Esophagus muscularis mucosa (tissue), 4 donors: ENCODE measurements at regions not wholly inside any gene's neighbourhood (a gene's known extent, or its start where the extent isn't known, plus 50 kb on each side); places are given as distances from the start of the nearest gene placed in this dataset.
"Not testable (repeated sequence)": the region's sequence is repeated elsewhere in the genome, so short reads cannot be mapped to it uniquely, and the experiment has no call there.

Experiments used
- DNase-seq: peaks from one replicate; pipeline ENCODE4 v3.0.0-alpha.2; 2017; ENCODE audit errors: extremely low spot score
- H3K27ac ChIP-seq, 4 donors: fragments of 200-600 bp; sonication (generic); replicated peaks in 1 of 4; 1 replicate in 3 of 4; 2 replicates in 1 of 4; pipeline ENCODE4 v1.5.1; 2016 to 2019; ENCODE audit warnings: mild to moderate bottlenecking in 1 of 4
- H3K27me3 ChIP-seq, 4 donors: fragments of 200-600 bp; sonication (generic); one replicate each; pipeline versions ENCODE4 v1.5.1 to v1.6.0; 2016 to 2019
- H3K36me3 ChIP-seq, 4 donors: fragments of 200-600 bp; sonication (generic); one replicate each; pipeline ENCODE4 v1.5.1; 2016 to 2019
- H3K4me1 ChIP-seq, 4 donors: fragments of 200-600 bp; sonication (generic); one replicate each; pipeline ENCODE4 v1.5.1; 2016 to 2019
- H3K4me3 ChIP-seq, 4 donors: fragments of 200-600 bp; sonication (generic); 1 replicate in 2 of 4; 2 replicates in 2 of 4; pipeline ENCODE4 v1.5.1; 2016 to 2019; ENCODE audit warnings: mild to moderate bottlenecking in 4 of 4, moderate library complexity in 1 of 4
- H3K9me3 ChIP-seq, 4 donors: fragments of 200-600 bp; sonication (generic); 1 replicate in 3 of 4; 2 replicates in 1 of 4; pipeline ENCODE4 v1.5.1; 2016 to 2019
- EP300 ChIP-seq: sonication (generic); formaldehyde crosslinking; IDR thresholded peaks from one replicate; pipeline ENCODE4 v1.6.1; 2017; ENCODE audit warnings: antibody characterized with exemption
- POLR2A ChIP-seq: fragments of 450-650 bp; IDR thresholded peaks from one replicate; pipeline ENCODE4 v1.6.1; 2017; ENCODE audit warnings: antibody characterized with exemption, moderate library complexity, mild to moderate bottlenecking, low read depth
- POLR2AphosphoS5 ChIP-seq, 2 donors: sonication (generic); formaldehyde crosslinking; IDR thresholded peaks; one replicate each; pipeline ENCODE4 v1.6.1; 2017; ENCODE audit warnings: antibody characterized with exemption in 2 of 2
- WGBS: methylation state at CpG from one replicate; pipeline ENCODE4 v1.1.5; 2018; 5-methylcytosine and 5-hydroxymethylcytosine counted together
- intact Hi-C: fragments of 100-400 bp; cut with DNase I; formaldehyde crosslinking; loops from one replicate; pipeline ENCODE4 v1.15.1; 2023
- TF ChIP-seq, protein P1 (sequence below), 3 experiments: fragments of 200-600 bp in 2 of 3; fragments of 450-650 bp in 1 of 3; sonication (generic) in 2 of 3; IDR thresholded peaks; one replicate each; pipeline ENCODE4 v1.5.1; 2017 to 2019; ENCODE audit warnings: antibody characterized with exemption in 3 of 3, mild to moderate bottlenecking in 2 of 3, moderate library complexity in 1 of 3

DNA sequence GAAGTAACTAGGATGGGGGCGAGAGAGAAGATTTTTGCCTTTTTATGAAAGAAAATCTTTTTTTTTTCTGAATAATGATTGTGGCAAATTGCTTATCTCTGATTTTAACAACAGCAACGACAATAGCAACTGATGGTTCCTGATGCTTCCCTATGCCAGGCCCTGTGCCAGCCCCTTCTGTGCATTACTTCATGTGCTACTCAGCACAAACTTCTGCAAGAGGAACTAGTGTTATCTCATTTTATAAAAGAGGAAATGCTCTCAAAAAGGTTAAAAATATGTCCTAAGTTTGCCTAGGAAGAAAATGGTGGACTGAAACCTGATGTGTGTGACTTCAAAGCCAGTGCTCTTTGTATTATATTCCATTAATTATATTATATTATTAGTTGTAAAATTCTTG is 74.0 kb upstream of the RALGAPA2 start:
- Histone ChIP-seq H3K9me3 (no peaks in the 10 kb centered on the region), H3K4me1 (peaks cover 0 to 10% (median 0%) of the 10 kb centered on the region in 4 donors), H3K4me3 (no peak overlapping the region), H3K27me3 (no peaks in the 10 kb centered on the region), H3K36me3 (no peaks in the 10 kb centered on the region), H3K27ac (no peak overlapping the region)
- intact Hi-C loops, result no loop called here
- whole genome bisulfite sequencing, result 63% methylated on average over 2 of the region's 2 CpGs
- TF ChIP-seq, protein P1, sequence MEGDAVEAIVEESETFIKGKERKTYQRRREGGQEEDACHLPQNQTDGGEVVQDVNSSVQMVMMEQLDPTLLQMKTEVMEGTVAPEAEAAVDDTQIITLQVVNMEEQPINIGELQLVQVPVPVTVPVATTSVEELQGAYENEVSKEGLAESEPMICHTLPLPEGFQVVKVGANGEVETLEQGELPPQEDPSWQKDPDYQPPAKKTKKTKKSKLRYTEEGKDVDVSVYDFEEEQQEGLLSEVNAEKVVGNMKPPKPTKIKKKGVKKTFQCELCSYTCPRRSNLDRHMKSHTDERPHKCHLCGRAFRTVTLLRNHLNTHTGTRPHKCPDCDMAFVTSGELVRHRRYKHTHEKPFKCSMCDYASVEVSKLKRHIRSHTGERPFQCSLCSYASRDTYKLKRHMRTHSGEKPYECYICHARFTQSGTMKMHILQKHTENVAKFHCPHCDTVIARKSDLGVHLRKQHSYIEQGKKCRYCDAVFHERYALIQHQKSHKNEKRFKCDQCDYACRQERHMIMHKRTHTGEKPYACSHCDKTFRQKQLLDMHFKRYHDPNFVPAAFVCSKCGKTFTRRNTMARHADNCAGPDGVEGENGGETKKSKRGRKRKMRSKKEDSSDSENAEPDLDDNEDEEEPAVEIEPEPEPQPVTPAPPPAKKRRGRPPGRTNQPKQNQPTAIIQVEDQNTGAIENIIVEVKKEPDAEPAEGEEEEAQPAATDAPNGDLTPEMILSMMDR (IDR thresholded peaks at IDR 0.05), result no peak
- no peak for TF ChIP-seq EP300
- TF ChIP-seq POLR2A, result no peak
- no peak for DNase-seq

- Histone ChIP-seq H3K4me1 (peaks cover 0 to 18% (median 0%) of the 10 kb centered on the region in 4 donors), H3K27ac (no peak overlapping the region), H3K36me3 (no peaks in the 10 kb centered on the region), H3K9me3 (no peaks in the 10 kb centered on the region), H3K27me3 (no peaks in the 10 kb centered on the region), H3K4me3 (no peak overlapping the region)
- no peak for DNase-seq
- intact Hi-C loops, result no loop called here
- 79% methylated on average over 2 of the region's 2 CpGs for WGBS
- TF ChIP-seq, protein P1 (IDR thresholded peaks at IDR 0.05), result no peak
- TF ChIP-seq EP300, result no peak
These were observed 72.8 kb upstream of the RALGAPA2 start for GRCh38 chr20:20785226-20785625.

DNA sequence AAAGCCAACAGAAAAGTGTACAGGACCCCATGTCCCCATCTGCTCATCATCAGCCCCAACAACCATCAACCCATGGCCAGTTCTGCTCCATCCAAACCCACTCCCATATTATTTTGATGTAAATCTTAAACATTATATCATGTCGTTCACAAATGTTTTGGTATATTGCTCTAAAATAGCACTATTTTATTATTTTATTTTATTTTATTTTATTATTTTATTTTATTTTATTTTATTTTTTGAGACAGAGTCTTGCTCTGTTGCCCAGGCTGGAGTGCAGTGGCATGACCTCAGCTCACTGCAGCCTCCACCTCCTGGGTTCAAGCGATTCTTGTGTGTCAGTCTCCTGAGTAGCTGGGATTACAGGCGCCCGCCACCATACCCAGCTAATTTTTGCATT is 72.0 kb upstream of the RALGAPA2 start:
- H3K36me3 ChIP-seq, H3K27me3 ChIP-seq, H3K27ac ChIP-seq, H3K9me3 ChIP-seq, H3K4me3 ChIP-seq, intact Hi-C loops, DNase-seq: not testable (repeated sequence)
- 89% methylated on average over 4 of the region's 4 CpGs for WGBS
- H3K4me1 ChIP-seq, result peaks cover 0 to 18% (median 0%) of the 10 kb centered on the region in 4 donors

DNA sequence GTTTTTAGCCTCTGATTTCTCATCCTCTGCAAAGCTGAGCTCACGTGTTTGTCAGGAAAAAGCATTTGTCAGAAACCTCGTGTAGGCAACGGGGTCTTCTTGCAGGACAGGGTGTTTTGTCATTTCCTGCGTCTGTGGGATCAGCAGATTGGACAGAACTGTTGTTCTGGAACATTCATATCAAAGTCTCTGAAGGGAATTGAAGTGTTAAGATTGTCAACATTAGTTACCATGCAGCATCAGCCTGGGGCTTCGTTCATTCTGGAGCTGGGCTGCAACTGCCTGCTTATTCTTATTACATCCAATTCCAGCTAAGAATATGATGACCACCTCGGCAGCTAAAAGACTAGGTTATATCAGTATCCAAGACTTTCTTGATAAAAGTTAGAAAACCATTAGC is 71.0 kb upstream of the RALGAPA2 start:
- TF ChIP-seq POLR2AphosphoS5 (IDR thresholded peaks at IDR 0.05), result no peak
- TF ChIP-seq EP300, result no peak
- TF ChIP-seq, protein P1 (IDR thresholded peaks at IDR 0.05), result no peak
- TF ChIP-seq POLR2A, result no peak
- WGBS, result 45% methylated on average over 6 of the region's 6 CpGs
- no peak overlapping the region for H3K27ac ChIP-seq
- no peaks in the 10 kb centered on the region for H3K36me3 ChIP-seq
- intact Hi-C loops, result no loop called here
- no peak for DNase-seq
- no peaks in the 10 kb centered on the region for H3K27me3 ChIP-seq
- no peak overlapping the region for H3K4me3 ChIP-seq
- H3K4me1 ChIP-seq, result peaks cover 0 to 18% (median 0%) of the 10 kb centered on the region in 4 donors
- no peaks in the 10 kb centered on the region for H3K9me3 ChIP-seq

- no peak for DNase-seq
- Histone ChIP-seq H3K4me1 (peaks cover 0 to 18% (median 0%) of the 10 kb centered on the region in 4 donors), H3K27ac (no peak overlapping the region), H3K4me3 (no peak overlapping the region), H3K36me3 (no peaks in the 10 kb centered on the region), H3K9me3 (no peaks in the 10 kb centered on the region), H3K27me3 (no peaks in the 10 kb centered on the region)
- 33% methylated on average over 1 of the region's 1 CpG for WGBS
- intact Hi-C loops, result no loop called here
- TF ChIP-seq, protein P1 (IDR thresholded peaks at IDR 0.05), result no peak
- no peak for TF ChIP-seq POLR2AphosphoS5 (IDR thresholded peaks at IDR 0.05)
- TF ChIP-seq EP300, result no peak
- no peak for TF ChIP-seq POLR2A
These were observed 70.3 kb upstream of the RALGAPA2 start for GRCh38 chr20:20782755-20783154.
